Neural cell (in vitro differentiated cells): ENCODE measurements at regions not wholly inside any gene's neighbourhood (a gene's known extent, or its start where the extent isn't known, plus 50 kb on each side); places are given as distances from the start of the nearest gene placed in this dataset.

Experiments
- H2AFZ ChIP-seq: fragments of 200-600, 300-800 bp; sonication (generic), shearing (Covaris generic); 2 replicates; pipeline ENCODE4 v1.6.0; 2014; ENCODE audit warnings: low read depth, mild to moderate bottlenecking, antibody characterized with exemption, low read length, moderate library complexity
- H3F3A ChIP-seq: fragments of 200-600 bp; shearing (Covaris generic); 2 replicates; pipeline ENCODE4 v1.6.1; 2016; ENCODE audit warnings: mild to moderate bottlenecking, moderate library complexity, mixed read lengths, antibody characterized with exemption, low read length; ENCODE audit not compliant: insufficient read depth, poor library complexity, severe bottlenecking
- H3K27ac ChIP-seq: fragments of 200-600, 300-800 bp; sonication (generic), shearing (Covaris generic); 2 replicates; pipeline ENCODE4 v1.5.1; 2014; ENCODE audit warnings: mild to moderate bottlenecking, low read length, moderate library complexity
- H3K27me3 ChIP-seq: fragments of 300-800, 200-600 bp; sonication (generic), shearing (Covaris generic); 2 replicates; pipeline ENCODE4 v1.6.0; 2014; ENCODE audit warnings: mild to moderate bottlenecking, low read depth, low read length, moderate library complexity; ENCODE audit not compliant: insufficient read depth
- H3K36me3 ChIP-seq: fragments of 300-800, 200-600 bp; sonication (generic), shearing (Covaris generic); 2 replicates; pipeline ENCODE4 v1.5.1; 2014; ENCODE audit warnings: mild to moderate bottlenecking, antibody characterized with exemption, low read length, moderate library complexity; ENCODE audit not compliant: insufficient read depth
- H3K4me2 ChIP-seq: fragments of 300-800, 200-600 bp; sonication (generic), shearing (Covaris generic); 2 replicates; pipeline ENCODE4 v1.6.0; 2014; ENCODE audit warnings: mild to moderate bottlenecking, low read length
- H3K4me3 ChIP-seq: fragments of 300-800, 200-600 bp; sonication (generic), shearing (Covaris generic); 2 replicates; pipeline ENCODE4 v1.5.1; 2014; ENCODE audit warnings: mild to moderate bottlenecking, low read length, moderate library complexity
- H3K79me2 ChIP-seq: fragments of 200-600 bp; shearing (Covaris generic); replicated peaks from 2 replicates; pipeline ENCODE4 v1.6.0; 2014; ENCODE audit warnings: mild to moderate bottlenecking, low read length, moderate library complexity; ENCODE audit not compliant: insufficient read depth
- H3K9ac ChIP-seq: fragments of 300-800, 200-600 bp; sonication (generic), shearing (Covaris generic); 2 replicates; pipeline ENCODE4 v1.6.1; 2016; ENCODE audit warnings: mild to moderate bottlenecking, low read length, mixed read lengths
- H3K9me2 ChIP-seq: fragments of 200-600 bp; shearing (Covaris generic); 2 replicates; pipeline ENCODE4 v1.6.1; 2016; ENCODE audit warnings: mild to moderate bottlenecking, low read length, mixed read lengths; ENCODE audit not compliant: insufficient read depth
- H3K9me3 ChIP-seq: fragments of 200-600, 300-800 bp; sonication (generic), shearing (Covaris generic); 2 replicates; pipeline ENCODE4 v1.6.1; 2016; ENCODE audit warnings: mild to moderate bottlenecking, mixed run types, low read length, moderate library complexity, mixed read lengths
- H4K20me1 ChIP-seq: fragments of 200-600 bp; shearing (Covaris generic); 2 replicates; pipeline ENCODE4 v1.6.1; 2016; ENCODE audit warnings: mild to moderate bottlenecking, mixed run types; ENCODE audit not compliant: insufficient read depth
- EP300 ChIP-seq: fragments of 450-650 bp; conservative IDR thresholded peaks from 2 replicates; pipeline ENCODE4 v1.6.1; 2014; ENCODE audit warnings: antibody characterized with exemption, mild to moderate bottlenecking, moderate library complexity; ENCODE audit not compliant: poor library complexity, severe bottlenecking
- EZH2 ChIP-seq: fragments of 200-600, 300-800 bp; shearing (Covaris generic), sonication (generic); IDR thresholded peaks from 2 replicates; pipeline ENCODE4 v1.6.1; 2014; ENCODE audit warnings: antibody characterized with exemption, low read length, borderline replicate concordance, mild to moderate bottlenecking; ENCODE audit not compliant: insufficient read depth, poor library complexity, severe bottlenecking
- MXI1 ChIP-seq: fragments of 450-650 bp; conservative IDR thresholded peaks from 2 replicates; pipeline ENCODE4 v1.6.1; 2014; ENCODE audit warnings: antibody characterized with exemption, mild to moderate bottlenecking; ENCODE audit not compliant: poor library complexity, severe bottlenecking
- POLR2AphosphoS5 ChIP-seq: IDR thresholded peaks from 2 replicates; pipeline ENCODE4 v1.6.1; 2012
- RAD21 ChIP-seq: fragments of 450-650 bp; conservative IDR thresholded peaks from 2 replicates; pipeline ENCODE4 v1.6.1; 2014; ENCODE audit warnings: antibody characterized with exemption, mild to moderate bottlenecking, moderate library complexity
- REST ChIP-seq: IDR thresholded peaks from 2 replicates; pipeline ENCODE4 v1.6.1; 2012; ENCODE audit warnings: borderline replicate concordance
- SMC3 ChIP-seq: fragments of 450-650 bp; conservative IDR thresholded peaks from 2 replicates; pipeline ENCODE4 v1.6.1; 2014; ENCODE audit warnings: antibody characterized with exemption, mild to moderate bottlenecking, moderate library complexity; ENCODE audit not compliant: poor library complexity
- TAF1 ChIP-seq: IDR thresholded peaks from 2 replicates; pipeline ENCODE4 v1.6.1; 2012; ENCODE audit warnings: low read depth
- TF ChIP-seq, protein P1 (sequence below): fragments of 450-650 bp; IDR thresholded peaks from 2 replicates; pipeline ENCODE4 v1.5.1; 2014; ENCODE audit warnings: antibody characterized with exemption, mild to moderate bottlenecking, moderate library complexity; ENCODE audit not compliant: poor library complexity, severe bottlenecking

DNA sequence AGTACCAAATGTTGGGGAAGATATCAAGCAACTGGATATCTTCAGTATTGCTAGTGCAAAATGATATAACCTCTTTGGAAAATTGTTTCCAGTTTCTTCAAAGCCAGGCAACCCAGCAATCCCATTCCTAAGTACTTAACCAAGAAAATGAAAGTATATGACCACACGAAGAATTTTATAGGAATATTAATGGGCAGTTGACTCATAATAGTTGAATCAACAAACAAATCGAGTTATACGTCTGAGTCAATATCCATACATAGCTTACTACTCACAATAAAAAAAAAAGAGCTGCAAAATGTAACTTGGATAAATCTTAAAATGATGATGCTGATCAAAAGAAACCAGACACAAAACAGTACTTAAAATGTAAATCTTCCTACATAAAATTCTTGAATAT is 810.4 kb downstream of the METTL4 start:
- H3K9me3 ChIP-seq, result no peaks in the 10 kb centered on the region
- H3K9me2 ChIP-seq, result no peaks in the 10 kb centered on the region
- H2AFZ ChIP-seq, result no peak overlapping the region
- no peak overlapping the region for H3K4me3 ChIP-seq
- H3K27ac ChIP-seq, result no peak overlapping the region
- no peaks in the 10 kb centered on the region for H3K27me3 ChIP-seq
- H3K4me2 ChIP-seq, result no peak overlapping the region
- H3F3A ChIP-seq, result no peaks in the 10 kb centered on the region
- no peaks in the 10 kb centered on the region for H4K20me1 ChIP-seq
- no peaks in the 10 kb centered on the region for H3K79me2 ChIP-seq
- no peak for TF ChIP-seq EP300
- no peak for TF ChIP-seq TAF1
- TF ChIP-seq SMC3, result no peak
- TF ChIP-seq EZH2, result no peak
- TF ChIP-seq RAD21, result no peak
- H3K9ac ChIP-seq, result no peak overlapping the region
- H3K36me3 ChIP-seq, result no peaks in the 10 kb centered on the region

DNA sequence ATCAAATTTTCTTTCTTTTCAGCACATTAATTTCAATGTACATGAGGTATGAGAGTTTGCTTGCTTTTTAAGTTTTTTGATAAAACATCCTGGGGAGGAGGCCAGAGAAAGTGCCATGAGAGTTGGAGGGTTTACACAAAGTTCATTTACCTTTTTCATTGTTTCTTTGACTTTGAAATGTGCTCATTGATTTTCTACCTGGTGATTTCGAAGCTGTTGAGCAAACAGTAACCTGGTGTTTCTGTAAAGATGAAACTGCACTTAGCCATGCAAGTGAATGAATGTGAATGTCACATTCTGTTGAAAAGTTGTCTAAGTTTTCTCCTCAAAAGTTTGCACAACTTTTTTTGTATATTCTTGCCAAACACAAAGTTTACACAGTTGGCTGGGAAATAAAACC is 797.0 kb downstream of the METTL4 start:
- H3F3A ChIP-seq, result no peaks in the 10 kb centered on the region
- no peak overlapping the region for H2AFZ ChIP-seq
- H3K9me2 ChIP-seq, result no peaks in the 10 kb centered on the region
- no peaks in the 10 kb centered on the region for H3K27me3 ChIP-seq
- no peak overlapping the region for H3K9ac ChIP-seq
- no peaks in the 10 kb centered on the region for H4K20me1 ChIP-seq
- no peaks in the 10 kb centered on the region for H3K9me3 ChIP-seq
- TF ChIP-seq EP300 (no peak), RAD21 (no peak), POLR2AphosphoS5 (no peak), TAF1 (no peak), MXI1 (no peak), REST (no peak), SMC3 (no peak), EZH2 (no peak)
- TF ChIP-seq, protein P1, sequence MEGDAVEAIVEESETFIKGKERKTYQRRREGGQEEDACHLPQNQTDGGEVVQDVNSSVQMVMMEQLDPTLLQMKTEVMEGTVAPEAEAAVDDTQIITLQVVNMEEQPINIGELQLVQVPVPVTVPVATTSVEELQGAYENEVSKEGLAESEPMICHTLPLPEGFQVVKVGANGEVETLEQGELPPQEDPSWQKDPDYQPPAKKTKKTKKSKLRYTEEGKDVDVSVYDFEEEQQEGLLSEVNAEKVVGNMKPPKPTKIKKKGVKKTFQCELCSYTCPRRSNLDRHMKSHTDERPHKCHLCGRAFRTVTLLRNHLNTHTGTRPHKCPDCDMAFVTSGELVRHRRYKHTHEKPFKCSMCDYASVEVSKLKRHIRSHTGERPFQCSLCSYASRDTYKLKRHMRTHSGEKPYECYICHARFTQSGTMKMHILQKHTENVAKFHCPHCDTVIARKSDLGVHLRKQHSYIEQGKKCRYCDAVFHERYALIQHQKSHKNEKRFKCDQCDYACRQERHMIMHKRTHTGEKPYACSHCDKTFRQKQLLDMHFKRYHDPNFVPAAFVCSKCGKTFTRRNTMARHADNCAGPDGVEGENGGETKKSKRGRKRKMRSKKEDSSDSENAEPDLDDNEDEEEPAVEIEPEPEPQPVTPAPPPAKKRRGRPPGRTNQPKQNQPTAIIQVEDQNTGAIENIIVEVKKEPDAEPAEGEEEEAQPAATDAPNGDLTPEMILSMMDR, result no peak
- H3K36me3 ChIP-seq, result no peaks in the 10 kb centered on the region
- H3K4me2 ChIP-seq, result no peak overlapping the region
- H3K27ac ChIP-seq, result no peak overlapping the region
- no peak overlapping the region for H3K4me3 ChIP-seq
- H3K79me2 ChIP-seq, result no peaks in the 10 kb centered on the region

GRCh38 chr18:1777843-1778242 is 793.5 kb downstream of the METTL4 start:
- no peak overlapping the region for H3K4me3 ChIP-seq
- H3K27me3 ChIP-seq, result no peaks in the 10 kb centered on the region
- no peak overlapping the region for H3K4me2 ChIP-seq
- H3K9ac ChIP-seq, result no peak overlapping the region
- no peak overlapping the region for H3K27ac ChIP-seq
- no peaks in the 10 kb centered on the region for H3K9me2 ChIP-seq
- no peaks in the 10 kb centered on the region for H3K36me3 ChIP-seq
- H3K9me3 ChIP-seq, result no peaks in the 10 kb centered on the region
- no peak overlapping the region for H2AFZ ChIP-seq
- TF ChIP-seq EP300, result no peak
- no peak for TF ChIP-seq RAD21
- TF ChIP-seq, protein P1, result no peak
- no peak for TF ChIP-seq POLR2AphosphoS5
- TF ChIP-seq TAF1, result no peak
- no peak for TF ChIP-seq MXI1
- no peak for TF ChIP-seq SMC3
- TF ChIP-seq REST, result no peak
- no peak for TF ChIP-seq EZH2
- no peaks in the 10 kb centered on the region for H3F3A ChIP-seq
- H4K20me1 ChIP-seq, result no peaks in the 10 kb centered on the region
- H3K79me2 ChIP-seq, result no peaks in the 10 kb centered on the region
